ENCODE measurements at regions not wholly inside any gene's neighbourhood (a gene's known extent, or its start where the extent isn't known, plus 50 kb on each side); places are given as distances from the start of the nearest gene placed in this dataset.

DNA sequence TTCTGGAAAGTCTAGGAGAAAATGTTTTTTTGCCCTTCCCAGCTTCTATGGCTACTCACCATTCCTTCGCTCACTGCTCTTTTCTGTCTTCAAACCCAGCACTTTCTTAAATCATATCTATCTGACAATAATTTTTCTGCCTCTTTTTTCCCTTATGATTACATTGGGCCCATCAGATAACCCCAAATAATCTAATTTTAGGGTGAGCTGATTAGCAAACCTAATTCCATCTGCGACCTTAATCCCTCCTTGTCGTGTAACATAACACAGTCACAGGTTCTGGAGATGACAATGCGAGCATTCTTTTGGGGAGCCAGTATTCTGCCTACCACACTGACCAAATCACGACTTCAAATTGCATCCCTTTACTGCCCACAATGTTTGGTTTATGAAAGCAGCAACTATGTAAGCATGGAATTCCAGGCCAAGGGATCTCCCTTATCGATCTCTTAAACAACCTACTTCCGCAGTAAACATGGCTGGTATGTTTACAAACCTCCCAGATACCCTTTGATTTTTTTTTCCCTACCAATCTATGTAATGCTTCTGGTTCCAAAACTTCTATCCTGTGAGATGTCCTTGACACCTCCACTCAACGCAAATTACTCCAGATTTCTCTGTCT lies 2122.2 kb downstream of the MAT2B start (continued):
- 0 out of 2 replicates have a peak, but pooled peaks have one; percentile 24 for TF ChIP-seq SOX13 (IDR thresholded peaks at IDR 0.05)
- peak in 1 of 2 experiments; percentile 81; a peak in 1 of 4 replicates for TF ChIP-seq SOX13 (CRISPR knock-in tag; conservative IDR thresholded peaks at IDR 0.05 in 1 of 2, IDR thresholded peaks at IDR 0.05 in 1 of 2)
- TF ChIP-seq TSC22D2 (CRISPR knock-in tag; IDR thresholded peaks at IDR 0.05; ENCODE audit: borderline replicate concordance): no peak
- no peak for TF ChIP-seq MAZ (IDR thresholded peaks at IDR 0.05; ENCODE audit: borderline replicate concordance, low read depth, low read length)
- TF ChIP-seq MAZ (CRISPR knock-in tag; IDR thresholded peaks at IDR 0.05; ENCODE audit: low read depth): no peak
- TF ChIP-seq, protein P1, sequence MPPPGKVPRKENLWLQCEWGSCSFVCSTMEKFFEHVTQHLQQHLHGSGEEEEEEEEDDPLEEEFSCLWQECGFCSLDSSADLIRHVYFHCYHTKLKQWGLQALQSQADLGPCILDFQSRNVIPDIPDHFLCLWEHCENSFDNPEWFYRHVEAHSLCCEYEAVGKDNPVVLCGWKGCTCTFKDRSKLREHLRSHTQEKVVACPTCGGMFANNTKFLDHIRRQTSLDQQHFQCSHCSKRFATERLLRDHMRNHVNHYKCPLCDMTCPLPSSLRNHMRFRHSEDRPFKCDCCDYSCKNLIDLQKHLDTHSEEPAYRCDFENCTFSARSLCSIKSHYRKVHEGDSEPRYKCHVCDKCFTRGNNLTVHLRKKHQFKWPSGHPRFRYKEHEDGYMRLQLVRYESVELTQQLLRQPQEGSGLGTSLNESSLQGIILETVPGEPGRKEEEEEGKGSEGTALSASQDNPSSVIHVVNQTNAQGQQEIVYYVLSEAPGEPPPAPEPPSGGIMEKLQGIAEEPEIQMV (CRISPR knock-in tag; IDR thresholded peaks at IDR 0.05; ENCODE audit: low read depth): no peak
- TF ChIP-seq HNF1A (IDR thresholded peaks at IDR 0.05; ENCODE audit: low read depth): no peak; the same call in 1 of the 2 replicates
- no peak for TF ChIP-seq HNF1A (CRISPR knock-in tag; IDR thresholded peaks at IDR 0.05; ENCODE audit: borderline replicate concordance)
- TF ChIP-seq TRIM24 (CRISPR knock-in tag; IDR thresholded peaks at IDR 0.05): peak; percentile 67; the same call in 1 of the 2 replicates
- TF ChIP-seq PRDM15 (CRISPR knock-in tag; IDR thresholded peaks at IDR 0.05): no peak
- no peak for TF ChIP-seq HNF4G (IDR thresholded peaks at IDR 0.05; ENCODE audit: borderline replicate concordance, low read depth, low read length)
- TF ChIP-seq HNF4G (CRISPR knock-in tag; IDR thresholded peaks at IDR 0.05; ENCODE audit: borderline replicate concordance, low read depth): no peak
- TF ChIP-seq ZNF251 (CRISPR knock-in tag; IDR thresholded peaks at IDR 0.05): no peak
- TF ChIP-seq FOXP4 (CRISPR knock-in tag; IDR thresholded peaks at IDR 0.05): peak; percentile 89
